NCI-H748 (cell line): ENCODE measurements at regions not wholly inside any gene's neighbourhood (a gene's known extent, or its start where the extent isn't known, plus 50 kb on each side); places are given as distances from the start of the nearest gene placed in this dataset.
"Not testable (repeated sequence)": the region's sequence is repeated elsewhere in the genome, so short reads cannot be mapped to it uniquely, and the experiment has no call there.

Source experiments
- DNase-seq: peaks from one replicate; lab custom pipeline; 2025; ENCODE audit not compliant: unreplicated experiment; lab: John Stamatoyannopoulos, UW

DNA sequence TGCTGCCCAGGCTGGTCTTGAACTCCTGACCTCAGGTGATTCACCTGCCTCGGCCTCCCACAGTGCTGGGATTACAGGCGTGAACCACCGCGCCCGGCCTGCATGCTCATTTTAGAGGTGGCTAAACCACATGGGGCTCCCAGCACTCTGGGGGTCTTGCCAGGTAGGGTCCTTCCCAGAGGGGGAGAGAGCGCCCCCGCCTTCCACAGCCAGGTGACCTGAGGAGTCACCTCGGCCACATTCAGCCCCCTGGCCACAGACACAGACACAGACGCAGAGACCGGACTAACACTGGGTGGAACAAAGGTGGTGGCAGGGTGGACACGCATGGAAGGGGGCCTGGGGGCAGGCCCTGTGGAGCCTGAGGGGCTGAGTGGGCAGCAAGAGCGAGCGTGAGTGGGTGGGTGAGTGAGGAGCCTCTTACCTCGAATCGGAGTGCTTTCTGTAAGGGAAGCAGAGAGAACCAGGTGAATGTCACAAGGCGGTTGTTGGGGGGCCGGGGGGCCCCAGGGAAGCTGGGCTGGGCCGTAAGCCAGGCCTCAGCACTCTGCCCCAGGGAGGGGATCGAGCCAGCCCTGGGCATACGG, 80.1 kb downstream of the PTPRS start:
- no peak for DNase-seq

DNA sequence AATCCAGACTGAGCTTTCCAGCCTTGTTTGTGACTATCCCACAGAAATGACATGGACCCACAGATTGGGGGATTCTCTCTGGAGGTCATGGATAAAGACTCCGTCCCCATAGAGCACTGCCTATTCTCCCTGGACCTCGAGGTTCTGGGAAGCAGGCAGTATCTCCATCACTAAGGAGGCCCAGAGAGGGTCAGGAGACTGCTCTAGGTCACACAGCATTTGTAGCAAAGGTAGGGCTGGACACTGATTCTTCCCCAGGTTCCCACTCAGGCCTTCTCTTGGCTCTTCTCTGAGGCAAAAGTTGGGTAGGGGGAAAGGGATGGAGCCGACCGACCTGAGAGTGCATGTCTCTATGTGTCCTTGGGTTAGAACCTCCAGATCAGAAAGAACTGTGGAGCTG, 80.9 kb downstream of the PTPRS start:
- no peak for DNase-seq

DNA sequence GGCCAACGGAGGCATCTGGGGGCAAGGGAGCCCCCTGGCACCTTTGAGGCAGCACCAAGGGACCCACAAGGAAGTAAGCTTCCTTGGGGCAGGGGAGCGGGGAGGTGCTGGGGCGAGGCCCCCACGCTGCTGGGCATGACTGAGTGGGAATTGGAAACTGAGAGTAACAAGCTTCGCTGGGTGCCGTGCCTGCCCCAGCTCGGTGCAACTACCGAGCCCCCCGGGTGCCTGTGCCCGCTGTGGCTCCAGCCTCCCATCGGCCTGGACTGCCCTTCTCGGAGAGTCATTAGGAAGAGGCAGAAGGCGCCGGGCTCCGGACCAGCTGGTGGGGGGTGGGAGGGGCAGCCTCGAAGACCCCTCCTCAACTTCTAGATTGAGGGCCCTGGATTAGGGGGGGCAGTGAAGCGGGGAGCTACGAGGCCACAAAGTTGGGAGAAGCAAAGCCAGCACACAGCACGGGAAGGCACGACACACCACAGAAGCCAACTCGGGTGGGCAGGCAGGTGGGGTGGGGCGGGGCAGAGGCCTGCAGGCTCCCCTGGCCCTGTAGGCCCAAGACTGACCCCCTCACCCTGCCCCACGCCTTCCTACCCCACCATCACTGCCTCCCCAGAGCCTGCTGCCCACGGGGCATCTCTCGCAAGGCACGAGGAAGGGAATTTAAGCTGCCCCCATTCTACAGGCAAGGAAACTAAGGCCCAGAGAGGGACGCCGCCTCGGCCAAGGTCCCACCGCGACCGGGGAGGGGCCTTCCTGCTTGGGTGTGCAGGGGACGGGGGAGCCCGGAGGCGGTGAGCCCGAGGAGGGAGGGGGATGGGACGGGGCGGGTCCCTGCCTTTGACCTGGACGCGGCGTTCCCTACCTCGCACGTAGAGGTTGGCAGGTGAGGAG, 83.2 kb downstream of the PTPRS start:
- DNase-seq, result no peak

DNA sequence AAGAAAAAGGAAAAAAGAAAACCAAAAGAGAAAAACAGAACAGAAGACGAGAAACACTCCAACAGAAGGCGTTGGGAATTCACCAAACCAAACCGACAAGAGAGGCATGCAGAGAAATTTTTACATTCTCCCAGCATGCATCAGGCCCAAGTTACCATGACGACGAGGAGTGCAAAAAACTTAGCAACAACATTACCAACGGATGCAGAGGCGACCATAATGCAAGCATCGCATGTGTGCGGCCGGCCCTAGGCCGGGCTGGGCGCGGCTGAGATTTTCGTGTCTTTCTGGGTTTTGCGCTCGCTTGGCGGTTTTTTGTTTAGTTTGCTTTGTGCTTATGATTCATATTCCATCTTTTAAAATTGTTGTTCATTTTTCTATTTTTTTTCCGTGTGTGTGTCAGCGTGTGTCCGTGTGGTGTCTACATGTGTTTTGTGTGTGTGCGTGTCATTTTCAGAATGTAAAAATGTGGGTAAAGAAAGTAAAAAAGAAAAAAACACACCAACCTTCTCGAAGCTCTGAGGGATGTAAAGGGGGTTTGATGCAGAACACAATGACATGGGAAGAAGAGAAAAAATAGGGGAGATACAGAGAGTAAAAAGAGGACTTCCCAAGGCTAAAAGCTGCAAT, 84.9 kb downstream of the PTPRS start:
- DNase-seq, result no peak

DNA sequence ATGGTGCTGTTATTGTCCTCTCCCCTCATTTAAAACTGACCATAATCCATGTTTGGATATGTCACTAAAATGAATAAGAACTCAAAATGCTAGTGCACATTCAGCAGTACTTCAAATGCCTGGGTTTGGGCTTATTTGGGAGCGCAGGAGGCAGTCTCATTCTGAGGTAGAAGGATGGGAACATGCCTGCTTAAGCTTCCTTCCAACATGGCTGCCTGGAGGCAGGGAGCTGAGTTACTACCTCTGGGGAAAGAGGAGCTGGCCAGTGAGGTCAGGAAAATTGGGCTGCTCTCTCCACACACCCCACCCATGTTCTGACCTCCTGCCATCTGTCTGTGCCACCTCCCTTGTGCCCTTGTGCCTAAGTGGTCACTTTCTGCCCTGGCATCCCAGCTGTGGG, 85.7 kb downstream of the PTPRS start:
- DNase-seq, result no peak

DNA sequence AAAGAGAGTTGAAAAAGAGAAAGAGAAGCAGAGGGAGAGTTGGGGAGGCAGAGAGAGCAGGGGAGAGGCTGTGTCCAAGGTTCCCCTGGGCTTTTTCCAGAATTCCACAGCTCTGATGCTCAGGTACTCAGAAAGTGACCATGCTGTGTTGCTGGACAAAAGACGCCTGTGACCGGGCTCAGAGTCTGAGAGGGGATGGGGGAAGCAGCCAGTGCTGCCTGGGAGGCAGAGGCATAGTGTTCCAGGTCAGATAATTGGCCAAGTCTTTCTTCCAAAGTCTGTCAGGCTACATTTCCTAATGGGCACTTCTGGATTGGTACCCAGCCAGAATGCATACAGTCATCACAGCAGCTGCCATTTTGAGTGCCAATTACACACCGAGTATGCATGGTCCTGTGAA, 86.1 kb downstream of the PTPRS start:
- no peak for DNase-seq

DNA sequence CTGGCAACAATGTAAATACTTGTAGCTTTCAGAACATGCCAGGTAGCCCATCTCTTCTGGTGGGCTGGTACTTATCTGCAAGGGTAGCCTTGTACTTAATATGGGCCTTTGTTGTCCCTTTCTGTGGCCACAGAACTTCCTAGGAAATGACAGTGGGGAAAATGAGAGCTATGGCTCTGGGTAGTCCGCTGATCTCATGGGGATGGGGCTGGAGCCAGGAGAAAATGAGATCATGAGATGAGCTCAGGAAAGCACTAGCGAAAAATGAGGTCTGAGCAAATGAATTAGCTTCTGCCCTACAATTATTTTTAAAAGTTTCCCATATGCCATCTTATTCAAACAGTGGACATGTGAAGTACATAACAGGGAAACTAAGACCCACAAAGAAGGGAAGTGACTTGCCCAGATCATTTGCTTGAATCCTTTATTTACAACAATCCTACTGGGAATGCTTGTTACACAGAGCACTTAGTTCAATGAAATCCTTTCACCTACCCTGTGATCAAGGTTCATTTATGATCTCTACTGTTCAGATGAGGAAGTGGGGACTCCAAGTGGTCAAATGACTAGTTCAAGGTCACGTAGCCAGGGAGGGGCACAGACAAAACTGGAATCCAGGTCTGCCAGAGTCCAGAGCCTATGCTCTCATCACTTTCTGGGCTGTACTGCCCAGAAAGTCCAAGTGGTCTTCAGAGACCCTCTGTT, 87.1 kb downstream of the PTPRS start:
- no peak for DNase-seq

DNA sequence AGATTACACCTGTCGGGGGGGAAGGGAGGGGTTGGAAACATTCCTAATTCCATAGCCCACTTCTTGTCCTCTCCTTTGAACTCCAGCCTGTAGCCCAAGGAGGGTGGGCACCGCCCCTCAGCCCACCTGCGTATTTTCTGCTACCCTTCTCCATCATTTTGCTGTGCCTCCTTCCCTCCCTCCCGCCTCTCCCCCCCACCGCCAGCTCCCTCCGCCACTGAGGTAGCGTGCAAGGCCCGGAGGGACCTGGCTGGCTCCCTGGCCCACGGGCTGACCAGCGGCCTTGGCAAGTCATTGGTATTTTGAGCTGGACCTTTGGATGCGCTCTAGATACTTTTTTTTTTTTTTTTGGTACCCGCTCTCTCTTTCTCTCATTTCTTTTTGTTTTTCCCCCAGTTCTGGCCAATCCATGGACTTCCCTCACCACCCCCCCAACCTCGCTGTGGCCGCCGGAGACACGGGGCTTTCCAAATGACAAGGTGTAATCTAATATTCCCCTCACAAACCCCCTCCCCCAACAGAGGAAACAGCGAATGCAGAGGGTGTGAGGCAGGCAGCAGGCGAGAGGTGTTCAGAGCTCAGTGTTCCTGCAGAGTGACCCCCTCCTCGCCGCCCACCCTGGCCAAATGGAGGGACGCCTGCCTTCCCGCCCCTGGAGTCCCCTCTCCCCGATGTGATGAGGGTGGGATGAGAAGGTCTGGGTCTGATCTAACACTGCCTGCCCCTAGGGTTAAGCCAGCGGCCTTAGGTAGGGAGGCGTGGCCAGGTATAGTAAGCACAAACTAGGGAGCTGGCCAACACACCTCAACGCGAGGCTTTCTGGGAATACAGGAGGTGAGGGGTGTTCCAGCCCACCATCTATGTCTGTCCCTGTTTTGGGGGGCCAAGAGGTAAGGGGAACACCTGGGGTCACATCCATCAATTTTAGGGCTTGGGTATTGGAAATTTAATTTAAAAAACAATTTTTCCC, 89.2 kb downstream of the PTPRS start:
- no peak for DNase-seq

DNA sequence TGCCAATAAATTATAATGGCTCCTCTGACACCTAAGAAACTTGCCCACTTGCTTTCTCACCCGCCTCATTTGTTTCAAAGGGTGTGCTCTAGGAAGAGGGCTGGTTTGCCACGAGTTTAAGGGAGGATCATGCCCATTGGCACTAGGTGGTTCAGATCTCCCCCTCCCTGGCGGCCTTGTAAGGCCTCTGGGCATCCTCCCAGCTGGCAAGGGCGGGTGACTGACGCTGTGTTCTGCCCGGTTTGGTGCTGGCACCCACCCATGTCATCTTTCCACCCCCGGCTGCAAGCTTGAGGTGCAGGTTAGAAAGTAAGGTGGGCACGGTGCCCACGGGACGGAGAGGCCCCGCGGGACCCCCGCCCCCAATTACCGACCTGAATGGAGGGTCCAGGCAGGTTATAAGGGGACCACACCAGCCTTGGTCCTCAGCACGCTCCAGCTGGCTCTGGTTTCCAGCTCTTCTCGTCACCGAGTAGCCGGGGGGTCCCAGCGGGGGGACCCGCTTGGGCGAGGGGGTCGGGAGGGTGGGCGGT, 90.4 kb downstream of the PTPRS start:
- DNase-seq, result no peak

DNA sequence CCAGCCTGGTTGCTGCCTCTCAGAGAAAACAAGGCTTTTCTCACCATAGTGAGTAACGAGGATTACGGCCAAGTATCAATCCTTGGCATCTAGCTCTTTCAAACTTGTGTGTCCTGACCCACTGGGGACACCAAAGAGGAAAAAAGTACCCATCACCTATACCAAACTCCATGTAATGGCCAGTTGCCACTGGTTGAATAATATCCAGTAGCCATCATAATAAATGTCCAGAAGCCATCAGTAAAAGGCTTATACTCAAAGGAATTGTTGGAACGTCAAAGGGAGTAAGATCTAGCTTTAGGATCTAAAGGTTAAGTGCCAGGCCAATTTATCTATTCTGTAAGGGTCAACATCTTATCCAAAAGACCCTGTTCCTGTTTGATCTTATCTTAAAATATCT, 91.1 kb downstream of the PTPRS start:
- no peak for DNase-seq

DNA sequence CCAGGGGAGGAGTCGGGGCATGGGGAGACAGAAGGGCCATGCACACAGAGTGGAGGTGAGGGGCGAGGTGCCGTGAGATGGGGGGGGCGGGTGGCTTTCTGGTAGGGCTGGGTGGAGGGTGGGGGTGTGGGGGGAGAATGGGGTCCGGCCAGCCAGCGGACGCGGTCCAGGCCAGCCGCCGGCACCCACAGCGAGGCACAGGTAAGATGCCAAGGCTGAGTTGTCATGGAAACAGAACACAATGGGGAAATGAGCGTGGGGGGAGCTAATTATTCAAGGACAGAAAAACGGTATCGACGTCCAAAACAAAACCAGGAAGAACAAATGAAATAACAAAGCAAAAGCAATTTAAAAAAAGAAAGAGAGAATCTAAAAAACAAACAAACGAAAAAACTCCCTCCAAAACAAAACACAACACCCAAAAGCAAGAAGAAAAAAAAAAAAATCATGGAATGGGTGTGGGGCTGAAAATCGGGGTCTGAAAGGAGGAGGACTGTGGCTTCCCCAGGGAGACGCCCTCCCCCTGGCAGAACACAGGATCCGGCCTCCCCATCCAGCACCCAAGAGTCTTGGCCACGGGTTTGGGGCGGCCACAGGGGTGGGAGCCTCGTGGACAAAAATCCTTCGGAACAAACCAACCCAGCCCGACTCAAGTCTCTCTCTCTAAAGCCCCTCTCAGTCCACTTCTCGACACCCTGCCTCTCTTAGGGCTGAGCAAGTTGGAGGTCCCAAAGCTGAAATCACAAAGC, 92.5 kb downstream of the PTPRS start:
- DNase-seq, result peak; percentile 74

DNA sequence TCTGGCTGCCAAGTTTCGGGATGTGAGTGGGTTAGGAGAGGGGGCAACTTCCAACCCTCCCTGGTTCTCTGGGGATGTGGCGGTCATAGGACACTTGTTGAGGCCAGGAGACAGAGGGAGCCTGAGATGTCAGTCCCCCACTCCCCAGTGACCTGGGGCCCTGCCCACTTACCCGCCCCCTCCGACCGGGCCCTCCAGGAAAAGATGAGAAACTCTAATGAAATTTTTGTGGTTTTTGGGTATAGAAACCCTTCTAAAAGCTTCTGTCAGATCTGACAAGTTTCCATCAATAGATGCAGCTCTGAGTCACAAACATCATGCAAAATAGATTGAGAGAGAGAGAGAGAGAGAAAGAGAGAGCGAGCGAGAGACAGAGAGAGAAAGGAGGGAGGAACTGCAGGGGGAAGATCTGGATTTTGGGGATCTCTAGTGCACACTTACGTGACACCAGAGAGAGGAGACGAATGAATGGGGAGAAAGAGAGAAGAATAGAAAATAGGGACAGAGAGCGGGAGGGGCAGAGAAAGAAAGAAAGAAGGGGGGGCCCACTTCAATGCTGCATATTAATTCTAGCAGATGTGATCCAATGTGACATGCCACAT, 94.0 kb downstream of the PTPRS start:
- DNase-seq, result no peak

DNA sequence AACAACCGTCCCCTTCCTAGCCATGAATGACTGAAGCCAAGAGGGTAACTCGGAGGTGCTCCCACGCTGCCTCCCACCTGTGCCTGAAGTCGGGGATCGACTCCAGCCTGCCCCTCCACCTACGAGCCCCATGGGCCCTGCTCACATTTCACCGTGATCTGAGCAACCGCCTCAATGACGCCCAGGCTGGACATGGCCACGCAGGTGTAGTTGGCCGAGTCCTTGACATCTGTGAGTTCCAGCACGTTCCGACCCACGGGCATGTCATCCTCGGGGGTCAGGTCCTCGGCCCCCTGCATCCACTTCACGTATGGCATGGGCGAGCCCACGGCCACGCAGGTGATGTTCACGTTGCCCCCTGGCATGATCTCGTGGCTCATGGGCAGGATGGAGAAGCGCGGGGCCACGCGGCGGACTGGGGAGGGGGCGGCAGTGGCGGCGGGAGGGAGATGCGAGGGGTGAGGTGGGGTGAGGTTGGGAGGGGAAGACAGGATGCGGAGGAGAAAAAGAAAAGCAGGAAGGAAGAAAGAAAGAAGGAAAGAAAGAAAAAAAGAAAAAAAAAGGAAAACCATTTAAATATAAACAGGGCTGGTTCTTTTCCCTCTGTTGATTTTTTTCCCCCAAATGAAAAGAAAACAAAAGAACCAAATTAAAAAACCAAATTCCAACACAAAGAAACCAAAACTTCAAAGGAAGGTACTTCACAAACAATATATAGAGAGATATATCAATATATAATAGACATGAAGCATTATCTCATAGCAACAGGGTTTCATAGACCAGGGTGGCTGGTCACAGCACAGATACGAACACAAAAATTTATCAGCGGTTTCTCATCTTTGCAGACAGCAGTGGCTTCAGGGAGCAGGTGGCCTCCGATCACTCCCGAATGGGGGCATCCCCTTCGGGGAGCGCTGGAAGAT, 94.7 kb downstream of the PTPRS start:
- no peak for DNase-seq

DNA sequence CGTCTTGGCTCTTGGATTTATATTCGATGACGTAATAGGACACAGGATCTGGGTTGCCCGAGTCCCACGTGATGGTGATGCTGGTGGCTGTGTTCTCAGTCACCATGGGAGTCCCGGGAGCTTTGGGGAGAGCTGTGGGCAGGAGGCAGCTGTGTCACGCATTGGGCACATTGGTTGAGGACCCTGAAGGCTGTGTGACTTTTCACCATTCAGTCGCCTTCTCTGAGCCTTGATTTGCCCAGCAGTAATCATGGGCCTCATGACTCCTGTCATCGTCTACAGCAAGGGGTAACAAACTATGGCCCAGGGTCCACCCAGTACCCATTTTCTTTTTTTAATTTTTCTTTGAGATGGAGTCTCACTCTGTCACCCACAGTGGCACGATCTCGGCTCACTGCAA, 96.3 kb downstream of the PTPRS start:
- no peak for DNase-seq

DNA sequence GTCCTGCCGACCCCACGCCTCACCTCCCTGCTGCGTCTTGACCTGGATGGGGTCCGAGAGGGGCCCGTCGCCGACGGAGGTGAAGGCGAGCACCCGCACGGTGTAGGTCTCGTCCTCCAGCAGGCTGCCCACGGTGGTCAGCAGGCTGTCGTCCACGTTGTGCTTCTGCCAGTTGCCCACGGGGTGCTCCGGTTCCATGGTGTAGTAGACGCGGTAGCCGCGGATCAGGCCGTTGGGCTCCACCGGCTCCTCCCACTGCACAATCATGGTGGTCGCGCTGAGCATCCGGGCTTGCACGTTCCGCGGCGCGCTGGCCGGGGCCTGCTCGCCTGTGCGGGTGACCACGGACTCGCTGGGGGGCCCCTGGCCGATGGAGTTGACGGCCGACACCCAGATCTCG, 96.7 kb downstream of the PTPRS start:
- DNase-seq, result no peak

DNA sequence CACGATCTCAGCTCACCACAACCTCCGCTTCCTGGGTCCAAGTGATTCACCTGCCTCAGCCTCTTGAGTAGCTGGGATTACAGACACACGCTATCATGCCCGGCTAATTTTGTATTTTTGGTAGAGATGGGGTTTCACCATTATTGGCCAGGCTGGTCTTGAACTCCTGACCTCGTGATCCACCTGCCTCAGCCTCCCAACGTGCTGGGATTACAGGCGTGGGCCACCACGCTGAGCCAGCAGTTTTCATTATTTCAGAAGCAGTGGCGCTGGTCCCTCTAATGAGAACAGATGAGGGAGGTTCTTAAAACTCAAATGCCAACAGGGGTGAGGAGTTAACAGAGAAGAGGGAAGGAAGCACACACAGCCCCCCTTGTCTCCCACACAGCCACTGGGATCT, 98.7 kb downstream of the PTPRS start:
- not testable (repeated sequence) for DNase-seq

DNA sequence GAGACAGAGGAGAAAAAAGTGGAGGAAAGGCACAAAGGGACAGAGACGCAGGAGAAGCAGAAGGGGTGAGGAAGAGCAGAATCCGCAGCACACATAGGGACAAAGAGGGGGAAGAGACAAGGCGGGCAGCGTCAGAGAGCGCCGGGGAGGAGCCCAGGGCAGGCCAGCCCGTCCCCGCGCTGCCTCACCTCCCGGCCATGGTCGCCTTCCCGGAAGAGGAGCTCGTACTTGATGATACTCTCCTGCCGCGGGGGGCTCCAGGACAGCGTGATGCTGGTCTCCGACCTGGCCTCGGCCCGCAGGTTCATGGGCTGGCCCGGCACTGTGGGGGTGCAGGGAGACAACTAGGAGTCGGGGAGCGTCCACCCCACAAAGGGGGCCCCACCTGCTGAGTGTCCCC, 100.6 kb downstream of the PTPRS start:
- DNase-seq, result no peak

DNA sequence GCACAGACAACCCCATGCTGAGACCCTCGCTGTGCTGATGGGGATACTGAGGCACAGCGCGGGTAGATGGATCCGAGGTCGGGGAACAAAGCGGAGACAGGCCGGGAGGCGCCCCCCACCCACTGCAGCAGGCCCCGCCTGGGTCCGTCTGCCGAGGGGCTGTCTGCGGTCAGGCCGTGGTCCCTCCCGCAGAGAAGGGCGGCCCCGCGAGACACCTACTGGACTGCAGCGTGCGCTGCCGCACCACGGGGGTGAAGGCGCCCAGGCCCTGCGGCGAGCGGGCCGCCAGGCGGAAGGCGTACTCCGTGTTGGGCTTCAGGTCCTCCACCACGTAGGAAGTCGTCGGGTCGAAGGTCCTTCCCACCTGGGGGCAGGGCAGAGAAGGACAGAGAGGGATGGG, 101.9 kb downstream of the PTPRS start:
- no peak for DNase-seq
